Astrocyte of the cerebellum (primary cell): ENCODE measurements at regions not wholly inside any gene's neighbourhood (a gene's known extent, or its start where the extent isn't known, plus 50 kb on each side); places are given as distances from the start of the nearest gene placed in this dataset.
A peak's percentile ranks its signal among the peaks of the same experiment; 100 is the strongest.

Experiments
- DNase-seq: peaks from one replicate; pipeline ENCODE4 v3.0.0-alpha.2; 2011; ENCODE audit warnings: low read depth
- H3K4me3 ChIP-seq: 2 replicates; pipeline ENCODE4 v1.5.1; 2011; ENCODE audit warnings: mild to moderate bottlenecking, low read depth, low read length, moderate library complexity
- in situ Hi-C: cut with HindIII; loops from 2 replicates; pipeline ENCODE4 v1.10.0; 2017; ENCODE audit warnings: low sequenced_read_pairs
- TF ChIP-seq, protein P1 (sequence below): IDR thresholded peaks from 2 replicates; pipeline ENCODE4 v1.5.1; 2012; ENCODE audit warnings: low read length, low read depth, moderate library complexity, mild to moderate bottlenecking; ENCODE audit errors: missing control alignments

DNA sequence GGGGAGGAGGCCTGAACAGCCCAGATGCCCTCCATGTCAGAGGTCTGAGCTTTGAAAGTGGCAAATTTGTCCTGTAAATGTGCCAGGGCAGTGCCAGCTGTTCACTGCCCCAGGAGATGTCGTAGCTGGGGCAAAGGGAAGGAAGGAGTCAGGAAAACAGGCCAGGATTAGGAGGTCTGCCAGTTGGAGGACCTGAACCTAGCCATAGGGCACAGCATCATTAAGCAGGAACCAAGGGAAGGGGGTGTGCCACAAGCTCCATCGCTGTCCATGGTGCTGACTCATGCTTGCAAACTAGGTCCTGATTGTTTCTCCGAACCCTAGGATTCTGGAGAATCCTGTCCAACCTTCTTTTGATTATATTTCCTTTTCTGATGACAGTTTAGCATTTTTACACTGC is 124.2 kb downstream of the TMEM132E start:
- TF ChIP-seq, protein P1, sequence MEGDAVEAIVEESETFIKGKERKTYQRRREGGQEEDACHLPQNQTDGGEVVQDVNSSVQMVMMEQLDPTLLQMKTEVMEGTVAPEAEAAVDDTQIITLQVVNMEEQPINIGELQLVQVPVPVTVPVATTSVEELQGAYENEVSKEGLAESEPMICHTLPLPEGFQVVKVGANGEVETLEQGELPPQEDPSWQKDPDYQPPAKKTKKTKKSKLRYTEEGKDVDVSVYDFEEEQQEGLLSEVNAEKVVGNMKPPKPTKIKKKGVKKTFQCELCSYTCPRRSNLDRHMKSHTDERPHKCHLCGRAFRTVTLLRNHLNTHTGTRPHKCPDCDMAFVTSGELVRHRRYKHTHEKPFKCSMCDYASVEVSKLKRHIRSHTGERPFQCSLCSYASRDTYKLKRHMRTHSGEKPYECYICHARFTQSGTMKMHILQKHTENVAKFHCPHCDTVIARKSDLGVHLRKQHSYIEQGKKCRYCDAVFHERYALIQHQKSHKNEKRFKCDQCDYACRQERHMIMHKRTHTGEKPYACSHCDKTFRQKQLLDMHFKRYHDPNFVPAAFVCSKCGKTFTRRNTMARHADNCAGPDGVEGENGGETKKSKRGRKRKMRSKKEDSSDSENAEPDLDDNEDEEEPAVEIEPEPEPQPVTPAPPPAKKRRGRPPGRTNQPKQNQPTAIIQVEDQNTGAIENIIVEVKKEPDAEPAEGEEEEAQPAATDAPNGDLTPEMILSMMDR = no peak
- in situ Hi-C loops = no loop called here
- DNase-seq = peak; percentile 6
- no peak overlapping the region for H3K4me3 ChIP-seq

DNA sequence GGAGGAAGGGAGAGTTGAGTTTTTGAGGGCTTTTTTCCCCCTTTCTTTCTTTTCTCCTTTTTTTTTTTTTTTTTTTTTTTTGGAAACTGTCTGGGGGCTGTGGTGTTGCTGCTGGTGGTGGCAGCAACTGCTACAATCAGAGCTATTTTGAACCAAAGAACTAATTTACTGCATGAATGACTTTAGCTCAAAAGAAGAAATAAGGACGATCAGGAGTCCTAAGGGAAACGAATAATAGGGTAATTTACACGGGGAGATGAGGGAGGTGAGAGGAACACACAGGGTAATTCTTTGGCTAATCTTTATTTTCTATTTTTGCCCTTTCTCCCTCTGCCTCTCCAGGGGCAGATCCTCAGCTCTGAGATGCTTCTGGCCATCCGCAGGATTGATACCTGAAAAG is 119.8 kb downstream of the TMEM132E start:
- H3K4me3 ChIP-seq = no peak overlapping the region
- no peak for DNase-seq
- TF ChIP-seq, protein P1 = no peak
- in situ Hi-C loops = no loop called here

DNA sequence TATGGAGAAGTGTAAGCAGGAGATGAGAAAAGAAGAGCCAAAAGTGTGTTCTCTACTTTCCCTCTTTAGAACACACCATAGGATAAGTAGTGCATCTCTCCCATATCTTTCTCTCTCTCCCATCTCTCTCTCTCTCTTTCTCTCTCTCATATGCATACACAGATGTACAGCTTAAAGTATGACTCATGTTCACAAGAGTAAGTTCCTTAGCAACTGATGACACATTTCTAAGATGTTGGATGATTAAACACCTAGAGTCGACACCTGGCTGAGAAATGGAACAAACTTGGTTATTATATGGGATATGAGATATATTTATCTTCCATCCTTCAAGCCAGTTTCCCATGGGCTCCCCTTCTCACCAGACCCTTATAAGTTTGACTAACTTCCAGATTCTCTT is 113.5 kb downstream of the TMEM132E start:
- DNase-seq = no peak
- TF ChIP-seq, protein P1 = no peak

More for the DNA sequence above, 113.5 kb downstream of the TMEM132E start:
- in situ Hi-C loops = no loop called here
- no peak overlapping the region for H3K4me3 ChIP-seq
